ENCODE measurements at regions not wholly inside any gene's neighbourhood (a gene's known extent, or its start where the extent isn't known, plus 50 kb on each side); places are given as distances from the start of the nearest gene placed in this dataset.

DNA sequence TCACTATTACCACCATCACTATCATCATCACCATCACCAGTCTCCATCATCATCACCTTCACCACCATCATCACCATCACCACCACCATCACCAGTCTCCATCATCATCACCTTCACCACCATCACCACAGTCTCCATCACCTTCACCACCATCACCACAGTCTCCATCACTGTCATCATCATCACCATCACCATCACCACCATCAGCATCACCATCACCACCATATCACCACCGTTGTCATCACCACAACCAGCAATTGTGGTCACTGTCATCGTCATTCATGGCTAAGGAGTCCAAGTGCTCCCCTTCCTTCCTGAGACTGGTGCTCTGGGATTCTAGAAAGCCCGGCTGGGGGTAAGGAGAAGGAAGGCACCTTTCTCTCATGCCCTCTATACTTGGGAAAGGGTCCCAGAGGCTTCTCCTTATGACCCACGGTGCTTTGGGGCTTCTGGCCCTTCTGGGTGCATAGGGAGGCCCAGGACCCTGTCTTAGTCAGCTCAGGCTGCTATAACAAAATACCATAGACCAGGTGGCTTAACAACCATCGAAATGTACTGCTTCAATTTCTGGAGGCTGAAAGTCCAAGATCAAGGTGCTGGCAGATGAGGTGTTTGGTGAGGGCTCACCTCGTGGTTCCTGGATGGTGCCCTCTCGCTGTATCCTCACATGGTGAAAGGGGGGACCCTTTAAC, 93.4 kb upstream of the GSE1 start:
- TF ChIP-seq, protein P1, sequence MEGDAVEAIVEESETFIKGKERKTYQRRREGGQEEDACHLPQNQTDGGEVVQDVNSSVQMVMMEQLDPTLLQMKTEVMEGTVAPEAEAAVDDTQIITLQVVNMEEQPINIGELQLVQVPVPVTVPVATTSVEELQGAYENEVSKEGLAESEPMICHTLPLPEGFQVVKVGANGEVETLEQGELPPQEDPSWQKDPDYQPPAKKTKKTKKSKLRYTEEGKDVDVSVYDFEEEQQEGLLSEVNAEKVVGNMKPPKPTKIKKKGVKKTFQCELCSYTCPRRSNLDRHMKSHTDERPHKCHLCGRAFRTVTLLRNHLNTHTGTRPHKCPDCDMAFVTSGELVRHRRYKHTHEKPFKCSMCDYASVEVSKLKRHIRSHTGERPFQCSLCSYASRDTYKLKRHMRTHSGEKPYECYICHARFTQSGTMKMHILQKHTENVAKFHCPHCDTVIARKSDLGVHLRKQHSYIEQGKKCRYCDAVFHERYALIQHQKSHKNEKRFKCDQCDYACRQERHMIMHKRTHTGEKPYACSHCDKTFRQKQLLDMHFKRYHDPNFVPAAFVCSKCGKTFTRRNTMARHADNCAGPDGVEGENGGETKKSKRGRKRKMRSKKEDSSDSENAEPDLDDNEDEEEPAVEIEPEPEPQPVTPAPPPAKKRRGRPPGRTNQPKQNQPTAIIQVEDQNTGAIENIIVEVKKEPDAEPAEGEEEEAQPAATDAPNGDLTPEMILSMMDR (IDR thresholded peaks at IDR 0.05; ENCODE audit: poor library complexity): no peak
- no peak for TF ChIP-seq EZH2phosphoT487 (IDR thresholded peaks at IDR 0.05; ENCODE audit: low read depth, severe bottlenecking, unreplicated experiment)

Measured in hepatocyte (in vitro differentiated cells).